H9 (cell line): ENCODE measurements at regions not wholly inside any gene's neighbourhood (a gene's known extent, or its start where the extent isn't known, plus 50 kb on each side); places are given as distances from the start of the nearest gene placed in this dataset.

Experiments used
- DNase-seq: peaks from one replicate; pipeline ENCODE4 v3.0.0-alpha.2; 2017
- H2AFZ ChIP-seq: one replicate; pipeline ENCODE4 v1.6.1; 2013; ENCODE audit warnings: mild to moderate bottlenecking, low read length, control low read depth, moderate library complexity
- H2AK5ac ChIP-seq: 2 replicates; pipeline ENCODE4 v1.6.1; 2013; ENCODE audit warnings: low read length, control low read depth, mixed read lengths; ENCODE audit not compliant: insufficient read length
- H2BK120ac ChIP-seq: one replicate; pipeline ENCODE4 v1.6.1; 2013; ENCODE audit warnings: low read depth, mild to moderate bottlenecking, low read length, control low read depth, inconsistent platforms; ENCODE audit not compliant: poor library complexity, severe bottlenecking
- H2BK12ac ChIP-seq: 2 replicates; pipeline ENCODE4 v1.6.1; 2013; ENCODE audit warnings: low read length, control low read depth, mixed read lengths, low read depth; ENCODE audit not compliant: insufficient read length
- H2BK15ac ChIP-seq: 2 replicates; pipeline ENCODE4 v1.6.1; 2013; ENCODE audit warnings: low read depth, low read length, control low read depth
- H2BK20ac ChIP-seq: one replicate; pipeline ENCODE4 v1.6.1; 2013; ENCODE audit warnings: low read depth, mild to moderate bottlenecking, low read length, control low read depth, inconsistent platforms; ENCODE audit not compliant: poor library complexity, severe bottlenecking
- H2BK5ac ChIP-seq: 2 replicates; pipeline ENCODE4 v1.6.1; 2013; ENCODE audit warnings: low read length, control low read depth, mixed read lengths; ENCODE audit not compliant: insufficient read length
- H3K14ac ChIP-seq: 2 replicates; pipeline ENCODE4 v1.6.1; 2013; ENCODE audit warnings: low read length, control low read depth; ENCODE audit not compliant: insufficient read depth
- H3K18ac ChIP-seq: 2 replicates; pipeline ENCODE4 v1.6.1; 2013; ENCODE audit warnings: low read depth, mild to moderate bottlenecking, mixed read lengths, low read length, control low read depth; ENCODE audit not compliant: insufficient read length
- H3K23ac ChIP-seq: 2 replicates; pipeline ENCODE4 v1.6.1; 2013; ENCODE audit warnings: low read length, control low read depth, mixed read lengths, low read depth; ENCODE audit not compliant: insufficient read length
- H3K23me2 ChIP-seq: 2 replicates; pipeline ENCODE4 v1.6.1; 2013; ENCODE audit warnings: low read depth, mild to moderate bottlenecking, mixed read lengths, low read length, control low read depth; ENCODE audit not compliant: insufficient read length, poor library complexity, severe bottlenecking
- H3K27ac ChIP-seq: 2 replicates; pipeline ENCODE4 v1.5.1; 2013; ENCODE audit warnings: low read length, control low read depth, mixed read lengths, low read depth; ENCODE audit not compliant: insufficient read length
- H3K27me3 ChIP-seq: 2 replicates; pipeline ENCODE4 v1.6.1; 2013; ENCODE audit warnings: low read length, control low read depth, inconsistent platforms; ENCODE audit not compliant: insufficient read depth
- H3K4ac ChIP-seq: 2 replicates; pipeline ENCODE4 v1.6.1; 2013; ENCODE audit warnings: low read depth, mild to moderate bottlenecking, control low read depth, inconsistent platforms, low read length, moderate library complexity
- H3K4me1 ChIP-seq: 2 replicates; pipeline ENCODE4 v1.6.1; 2013; ENCODE audit warnings: low read length, control low read depth, inconsistent platforms; ENCODE audit not compliant: insufficient read depth
- H3K4me2 ChIP-seq: 2 replicates; pipeline ENCODE4 v1.6.1; 2013; ENCODE audit warnings: low read length, control low read depth, mixed read lengths; ENCODE audit not compliant: insufficient read length, insufficient read depth
- H3K56ac ChIP-seq: 2 replicates; pipeline ENCODE4 v1.6.1; 2013; ENCODE audit warnings: low read depth, mild to moderate bottlenecking, mixed read lengths, low read length, control low read depth; ENCODE audit not compliant: insufficient read length
- H3K79me1 ChIP-seq: 2 replicates; pipeline ENCODE4 v1.6.1; 2013; ENCODE audit warnings: low read depth, mild to moderate bottlenecking, moderate library complexity, low read length, control low read depth, inconsistent platforms; ENCODE audit not compliant: insufficient read depth, poor library complexity, severe bottlenecking
- H3K79me2 ChIP-seq: 2 replicates; pipeline ENCODE4 v1.6.1; 2013; ENCODE audit warnings: low read length, control low read depth, inconsistent platforms; ENCODE audit not compliant: insufficient read depth
- H3K9ac ChIP-seq: 2 replicates; pipeline ENCODE4 v1.6.1; 2013; ENCODE audit warnings: low read length, control low read depth, mixed read lengths; ENCODE audit not compliant: insufficient read length; ENCODE audit errors: extremely low read depth
- H3K9me3 ChIP-seq: one replicate; pipeline ENCODE4 v1.6.1; 2013; ENCODE audit warnings: low read depth, low read length, inconsistent platforms; ENCODE audit not compliant: control insufficient read depth
- H3T11ph ChIP-seq: one replicate; pipeline ENCODE4 v1.6.1; 2013; ENCODE audit warnings: mild to moderate bottlenecking, low read length, control low read depth, inconsistent platforms
- H4K20me1 ChIP-seq: one replicate; pipeline ENCODE4 v1.6.1; 2013; ENCODE audit not compliant: control insufficient read depth, insufficient read length, insufficient read depth
- H4K5ac ChIP-seq: 2 replicates; pipeline ENCODE4 v1.6.1; 2013; ENCODE audit warnings: low read depth, mild to moderate bottlenecking, mixed read lengths, low read length, control low read depth; ENCODE audit not compliant: insufficient read length
- H4K8ac ChIP-seq: replicated peaks from 2 replicates; pipeline ENCODE4 v1.6.1; 2013; ENCODE audit warnings: low read length, control low read depth, mixed read lengths, low read depth; ENCODE audit not compliant: insufficient read length
- H4K91ac ChIP-seq: 2 replicates; pipeline ENCODE4 v1.6.1; 2013; ENCODE audit warnings: low read depth, mild to moderate bottlenecking, moderate library complexity, mixed read lengths, low read length, control low read depth; ENCODE audit not compliant: insufficient read length
- H3K27ac Mint-ChIP-seq, 3 experiments: 2 replicates in 2 of 3; 3 replicates in 1 of 3; pipeline ENCODE4 v1.8.0; 2020 to 2021; ENCODE audit warnings: mixed read lengths in 3 of 3, mild to moderate bottlenecking in 1 of 3, moderate library complexity in 1 of 3
- H3K27me3 Mint-ChIP-seq: 2 replicates; pipeline ENCODE4 v1.8.0; 2021; ENCODE audit warnings: low read depth, mild to moderate bottlenecking, moderate library complexity, mixed read lengths
- H3K36me3 Mint-ChIP-seq, 3 experiments: 2 replicates in 2 of 3; 3 replicates in 1 of 3; pipeline ENCODE4 v1.8.0; 2020 to 2021; ENCODE audit warnings: low read depth in 3 of 3, mixed read lengths in 3 of 3; ENCODE audit not compliant: insufficient read depth in 1 of 3
- H3K4me1 Mint-ChIP-seq, 2 experiments: 2 replicates each; pipeline ENCODE4 v1.8.0; 2020; ENCODE audit warnings: mixed read lengths in 2 of 2
- H3K4me3 Mint-ChIP-seq, 2 experiments: 2 replicates in 1 of 2; 3 replicates in 1 of 2; pipeline ENCODE4 v1.8.0; 2020 to 2021; ENCODE audit warnings: mild to moderate bottlenecking in 2 of 2, mixed read lengths in 2 of 2, moderate library complexity in 1 of 2
- H3K9me3 Mint-ChIP-seq, 2 experiments: 2 replicates in 1 of 2; 3 replicates in 1 of 2; pipeline ENCODE4 v1.8.0; 2020; ENCODE audit warnings: mild to moderate bottlenecking in 2 of 2, mixed read lengths in 2 of 2, moderate library complexity in 1 of 2
- CTCF ChIP-seq: fragments of 200-600 bp; sonication (generic); conservative IDR thresholded peaks from 3 replicates; pipeline ENCODE4 v1.8.0; 2021; ENCODE audit warnings: antibody characterized with exemption, mild to moderate bottlenecking
- WGBS: extraction: QIAGEN DNeasy Blood & Tissue Kit; methylation state at CpG from one replicate; pipeline ENCODE4 v1.1.7; 2013; ENCODE audit warnings: missing lambda C conversion rate, low lambda C conversion rate, mixed read lengths; ENCODE audit not compliant: insufficient read length; ENCODE audit errors: extremely low coverage; 5-methylcytosine and 5-hydroxymethylcytosine counted together

GRCh38 chr6:154945271-154945890 is 49.7 kb upstream of the TIAM2 start:
- no peaks in the 10 kb centered on the region for H3K79me2 ChIP-seq
- Mint-ChIP-seq H3K27ac (no peak overlapping the region; a peak in 1 of 7 replicates), H3K9me3 (no peaks in the 10 kb centered on the region), H3K4me1 (no peaks in the 10 kb centered on the region), H3K4me3 (no peak overlapping the region), H3K36me3 (peaks cover 7 to 15% (median 9%) of the 10 kb centered on the region in 3 experiments; a peak in 6 of 7 replicates), H3K27me3 (no peaks in the 10 kb centered on the region)
- no peak overlapping the region for H3K56ac ChIP-seq
- H3K23ac ChIP-seq = no peak overlapping the region
- H4K91ac ChIP-seq = no peak overlapping the region
- H2BK15ac ChIP-seq = no peak overlapping the region
- H3K79me1 ChIP-seq = no peaks in the 10 kb centered on the region
- H3K27ac ChIP-seq = no peak overlapping the region
- no peak overlapping the region for H4K5ac ChIP-seq
- H4K8ac ChIP-seq = no peak overlapping the region
- H3K4me2 ChIP-seq = no peak overlapping the region
- TF ChIP-seq CTCF = no peak
- DNase-seq = no peak
- no peak overlapping the region for H2BK5ac ChIP-seq
- no peak overlapping the region for H2AFZ ChIP-seq
- no peaks in the 10 kb centered on the region for H3K4me1 ChIP-seq
- no peaks in the 10 kb centered on the region for H3K27me3 ChIP-seq
- H3K9me3 ChIP-seq = no peaks in the 10 kb centered on the region
- no peak overlapping the region for H3K14ac ChIP-seq
- H3T11ph ChIP-seq = no peak overlapping the region
- no peak overlapping the region for H2BK120ac ChIP-seq
- H2BK12ac ChIP-seq = no peak overlapping the region
- no peaks in the 10 kb centered on the region for H4K20me1 ChIP-seq
- H3K18ac ChIP-seq = no peak overlapping the region
- no peak overlapping the region for H2AK5ac ChIP-seq
- no peak overlapping the region for H2BK20ac ChIP-seq
- no peak overlapping the region for H3K4ac ChIP-seq
- no CpG with 5 or more reads among the region's 11 CpGs for WGBS
- H3K23me2 ChIP-seq = no peaks in the 10 kb centered on the region
- H3K9ac ChIP-seq = no peak overlapping the region
